H54 (cell line): ENCODE measurements at regions not wholly inside any gene's neighbourhood (a gene's known extent, or its start where the extent isn't known, plus 50 kb on each side); places are given as distances from the start of the nearest gene placed in this dataset.

Source experiments
- DNase-seq: peaks from one replicate; pipeline ENCODE4 v3.0.0; 2011; ENCODE audit warnings: low spot score, mixed read lengths; ENCODE audit not compliant: insufficient read length
- FAIRE-seq: peaks from 3 replicates; lab custom pipeline; 2011; peaks lifted over from hg19 to GRCh38; lab: Jason Lieb, UNC
- POLR2A ChIP-seq: IDR thresholded peaks from 2 replicates; pipeline ENCODE4 v1.6.1; 2011; ENCODE audit warnings: low read depth, mild to moderate bottlenecking, low read length

GRCh38 chr2:449246-450067 is 161.6 kb upstream of the ALKAL2 start:
- no peak for TF ChIP-seq POLR2A
- DNase-seq (no peak), FAIRE-seq (no peak)

- FAIRE-seq (no peak), DNase-seq (no peak)
- TF ChIP-seq POLR2A = no peak
These were observed 160.2 kb upstream of the ALKAL2 start for GRCh38 chr2:447902-448665.

GRCh38 chr2:446963-447530 is 159.2 kb upstream of the ALKAL2 start:
- DNase-seq = no peak
- no peak for TF ChIP-seq POLR2A
- FAIRE-seq = no peak

- no peak for DNase-seq
- FAIRE-seq = no peak
These were observed 158.5 kb upstream of the ALKAL2 start for GRCh38 chr2:446303-446874.

GRCh38 chr2:445896-446295 is 158.0 kb upstream of the ALKAL2 start:
- DNase-seq (no peak), FAIRE-seq (no peak)
- no peak for TF ChIP-seq POLR2A

More at GRCh38 chr2:446303-446874, 158.5 kb upstream of the ALKAL2 start:
- no peak for TF ChIP-seq POLR2A

- no peak for DNase-seq
- no peak for FAIRE-seq
- no peak for TF ChIP-seq POLR2A
These were observed 157.3 kb upstream of the ALKAL2 start for GRCh38 chr2:444937-445884.

GRCh38 chr2:443741-444140 is 155.8 kb upstream of the ALKAL2 start:
- no peak for FAIRE-seq
- no peak for TF ChIP-seq POLR2A

GRCh38 chr2:443216-443615 is 155.3 kb upstream of the ALKAL2 start:
- FAIRE-seq = no peak
- no peak for TF ChIP-seq POLR2A

More at GRCh38 chr2:443741-444140, 155.8 kb upstream of the ALKAL2 start:
- no peak for DNase-seq

GRCh38 chr2:441258-442022 is 153.5 kb upstream of the ALKAL2 start:
- no peak for TF ChIP-seq POLR2A
- no peak for DNase-seq
- FAIRE-seq = no peak

More at GRCh38 chr2:443216-443615, 155.3 kb upstream of the ALKAL2 start:
- DNase-seq = no peak

GRCh38 chr2:440403-440740 is 152.5 kb upstream of the ALKAL2 start:
- no peak for TF ChIP-seq POLR2A
- no peak for FAIRE-seq
- no peak for DNase-seq

GRCh38 chr2:439556-440402 is 151.9 kb upstream of the ALKAL2 start:
- FAIRE-seq (no peak), DNase-seq (no peak)
- no peak for TF ChIP-seq POLR2A
